RWPE1 (cell line): ENCODE measurements at regions not wholly inside any gene's neighbourhood (a gene's known extent, or its start where the extent isn't known, plus 50 kb on each side); places are given as distances from the start of the nearest gene placed in this dataset.

Experiments
- CTCF ChIA-PET: fragments of 350-600 bp; sonication (Branson Sonifier 250); formaldehyde crosslinking; extraction: SDS; loops from one replicate; lab custom pipeline; 2021; lab: Yijun Ruan, JAX
- POLR2A ChIA-PET: fragments of 400-600 bp; formaldehyde crosslinking; extraction: SDS; loops from one replicate; lab custom pipeline; 2020; ENCODE audit warnings: antibody characterized with exemption; ENCODE audit not compliant: low non-redundant PET; lab: Yijun Ruan, JAX
- DNase-seq: peaks from one replicate; pipeline ENCODE4 v3.0.0; 2012; ENCODE audit warnings: low spot score
- H3K27ac ChIP-seq: fragments of 450-650 bp; 2 replicates; pipeline ENCODE4 v1.5.1; 2017
- TF ChIP-seq, protein P1 (sequence below): fragments of 450-650 bp; conservative IDR thresholded peaks from 2 replicates; pipeline ENCODE4 v1.5.1; 2017; ENCODE audit warnings: low read depth, mild to moderate bottlenecking

DNA sequence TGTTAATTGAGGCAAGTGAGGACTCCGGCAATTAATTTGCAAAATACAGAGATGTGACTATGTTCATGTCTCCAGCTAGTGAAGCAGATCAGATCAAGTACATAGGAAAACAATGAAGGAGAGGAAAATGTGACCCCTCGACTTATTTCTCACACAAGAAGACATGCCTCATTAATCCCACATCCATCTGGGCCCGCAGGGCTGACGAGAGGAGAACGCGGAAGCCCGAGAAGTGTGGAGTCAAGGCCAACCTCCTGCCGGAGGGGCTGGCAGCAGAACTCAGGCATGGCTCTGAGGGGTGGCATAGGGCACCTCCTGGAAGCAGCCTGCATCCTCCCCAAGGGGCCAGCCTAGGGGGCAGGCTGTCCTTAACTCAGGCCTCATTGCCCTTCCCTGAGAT lies 54.4 kb downstream of the ZNF503 start:
- ChIA-PET POLR2A (no interaction called here), CTCF (no interaction called here)
- no peak for DNase-seq
- TF ChIP-seq, protein P1, sequence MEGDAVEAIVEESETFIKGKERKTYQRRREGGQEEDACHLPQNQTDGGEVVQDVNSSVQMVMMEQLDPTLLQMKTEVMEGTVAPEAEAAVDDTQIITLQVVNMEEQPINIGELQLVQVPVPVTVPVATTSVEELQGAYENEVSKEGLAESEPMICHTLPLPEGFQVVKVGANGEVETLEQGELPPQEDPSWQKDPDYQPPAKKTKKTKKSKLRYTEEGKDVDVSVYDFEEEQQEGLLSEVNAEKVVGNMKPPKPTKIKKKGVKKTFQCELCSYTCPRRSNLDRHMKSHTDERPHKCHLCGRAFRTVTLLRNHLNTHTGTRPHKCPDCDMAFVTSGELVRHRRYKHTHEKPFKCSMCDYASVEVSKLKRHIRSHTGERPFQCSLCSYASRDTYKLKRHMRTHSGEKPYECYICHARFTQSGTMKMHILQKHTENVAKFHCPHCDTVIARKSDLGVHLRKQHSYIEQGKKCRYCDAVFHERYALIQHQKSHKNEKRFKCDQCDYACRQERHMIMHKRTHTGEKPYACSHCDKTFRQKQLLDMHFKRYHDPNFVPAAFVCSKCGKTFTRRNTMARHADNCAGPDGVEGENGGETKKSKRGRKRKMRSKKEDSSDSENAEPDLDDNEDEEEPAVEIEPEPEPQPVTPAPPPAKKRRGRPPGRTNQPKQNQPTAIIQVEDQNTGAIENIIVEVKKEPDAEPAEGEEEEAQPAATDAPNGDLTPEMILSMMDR = no peak
- H3K27ac ChIP-seq = no peak overlapping the region

DNA sequence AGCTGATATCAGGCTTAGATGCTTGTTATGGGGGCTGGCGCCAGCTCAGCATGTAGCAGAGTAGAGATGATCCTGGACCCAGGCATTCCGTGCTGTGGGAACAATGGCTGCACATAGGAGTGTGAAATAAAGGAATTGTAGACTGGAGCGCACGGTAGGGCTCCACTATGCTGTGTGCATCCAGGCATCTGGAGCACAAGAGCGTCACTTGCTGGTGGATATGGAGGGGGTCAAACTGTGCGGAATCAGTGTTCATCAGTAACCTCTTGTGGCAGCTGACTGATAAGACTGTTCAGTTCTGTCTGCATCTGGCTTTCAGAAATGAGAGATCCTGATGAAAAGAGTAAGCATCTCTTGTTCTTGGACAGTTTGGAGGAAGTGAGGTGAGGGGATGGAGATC lies 55.8 kb downstream of the ZNF503 start:
- no peak for DNase-seq
- POLR2A ChIA-PET = no interaction called here
- TF ChIP-seq, protein P1 = no peak
- no peak overlapping the region for H3K27ac ChIP-seq
- CTCF ChIA-PET = interaction anchor here (0.7 to 0.8 kb wide), 3 partner anchors 107 to 1820 kb away, joined by 3 to 5 read pairs (median 3); no protein-coding TSS in a partner anchor

DNA sequence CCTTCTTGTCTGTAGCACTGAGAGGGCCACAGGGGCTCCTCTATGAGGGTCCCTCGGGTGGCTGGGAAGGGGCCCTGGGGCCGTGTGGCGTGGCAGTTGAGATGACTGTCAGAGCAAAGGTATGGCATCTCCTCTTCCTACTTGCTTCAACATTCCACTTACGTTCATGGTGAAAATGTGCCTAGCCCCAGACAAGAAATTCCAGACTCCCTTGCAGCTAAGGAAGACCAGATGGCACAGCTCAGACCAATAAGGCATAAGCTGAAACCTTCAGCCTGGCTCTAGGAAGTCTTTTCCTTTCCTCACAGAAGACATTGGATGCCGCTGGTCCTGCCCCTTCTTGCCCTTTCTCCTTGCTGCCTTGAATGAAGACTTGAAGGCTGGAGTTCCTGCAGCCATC lies 57.4 kb downstream of the ZNF503 start:
- H3K27ac ChIP-seq = no peak overlapping the region
- no peak for DNase-seq
- ChIA-PET POLR2A (no interaction called here), CTCF (interaction anchor here (0.6 kb wide), 1 partner anchor 890 kb away, joined by 3 read pairs; no protein-coding TSS in a partner anchor)
- TF ChIP-seq, protein P1 = no peak

DNA sequence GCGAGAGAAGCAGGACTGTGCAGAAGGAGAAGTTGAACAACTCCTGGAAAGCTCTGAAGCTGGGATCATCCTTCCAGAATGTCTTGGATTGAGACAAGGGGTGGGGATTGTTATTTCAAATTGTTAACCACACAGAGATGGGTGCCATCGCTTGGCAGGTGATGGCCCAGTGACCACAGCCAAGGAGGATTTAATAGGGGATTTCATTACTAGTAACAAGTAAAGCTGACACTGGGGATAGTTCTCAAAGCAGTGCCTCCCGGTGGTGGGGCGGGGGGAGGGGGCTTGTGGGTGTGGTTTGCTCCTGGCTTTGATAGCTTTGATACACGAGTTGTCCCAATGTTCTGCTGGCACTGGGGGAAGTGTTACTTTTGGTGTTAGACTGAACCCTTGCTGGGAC lies 59.2 kb downstream of the ZNF503 start:
- POLR2A ChIA-PET = no interaction called here
- no peak for DNase-seq
- H3K27ac ChIP-seq = no peak overlapping the region
- CTCF ChIA-PET = interaction anchor here (1.1 kb wide), 1 partner anchor 10 kb away, joined by 3 read pairs; no protein-coding TSS in a partner anchor
- TF ChIP-seq, protein P1 = no peak

DNA sequence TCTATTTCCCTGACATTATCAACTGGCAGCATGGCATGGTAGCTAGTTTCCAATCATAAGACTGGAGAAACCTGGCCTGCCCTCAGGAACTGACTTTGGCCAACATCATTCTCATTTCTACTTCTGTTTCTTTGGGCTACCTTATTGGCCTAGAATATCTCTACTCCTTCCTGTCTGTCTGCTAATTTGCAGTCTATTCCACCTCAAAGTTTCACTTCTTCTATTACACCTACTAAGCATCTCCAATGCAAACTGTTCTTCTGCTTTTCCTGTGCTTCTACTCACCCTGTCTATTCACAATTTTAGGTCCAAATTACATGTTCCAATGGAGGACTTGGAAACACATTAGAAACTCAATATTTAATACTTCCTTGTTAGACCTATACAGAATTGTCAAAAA lies 65.6 kb downstream of the ZNF503 start:
- POLR2A ChIA-PET = no interaction called here

DNA sequence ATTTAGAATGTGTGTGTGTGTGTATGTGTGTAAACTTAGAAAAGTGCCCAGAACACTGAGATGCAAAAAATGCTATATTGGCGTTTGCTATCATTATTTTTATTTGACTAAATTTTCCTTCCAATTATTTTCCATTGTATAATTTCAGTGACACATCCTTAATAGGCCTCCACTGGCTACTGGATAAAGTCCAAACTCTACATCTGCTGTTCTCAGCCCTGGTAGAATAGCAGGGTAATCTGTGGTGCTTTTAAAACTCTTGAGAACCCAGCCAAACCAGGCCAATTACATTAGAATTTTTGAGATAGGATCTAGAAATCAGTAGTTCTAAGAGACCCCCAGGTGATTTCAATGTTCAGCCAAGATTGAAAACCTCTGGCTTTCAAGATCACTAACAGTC lies 66.4 kb downstream of the ZNF503 start:
- TF ChIP-seq, protein P1 = no peak
- DNase-seq = no peak
- no peak overlapping the region for H3K27ac ChIP-seq
- POLR2A ChIA-PET = no interaction called here
- CTCF ChIA-PET = no interaction called here

More for the DNA sequence above, 65.6 kb downstream of the ZNF503 start:
- H3K27ac ChIP-seq = no peak overlapping the region
- CTCF ChIA-PET = interaction anchor here (0.6 kb wide), 1 partner anchor 481 kb away, joined by 3 read pairs; no protein-coding TSS in a partner anchor
- TF ChIP-seq, protein P1 = no peak
- DNase-seq = no peak
